HepG2 (cell line): ENCODE measurements at regions not wholly inside any gene's neighbourhood (a gene's known extent, or its start where the extent isn't known, plus 50 kb on each side); places are given as distances from the start of the nearest gene placed in this dataset.
A peak's percentile ranks its signal among the peaks of the same experiment; 100 is the strongest.

ENCODE experiments used
- ATAC-seq: fragments of 200-7000 bp; cut with Tn5 transposase; 3 replicates; pipeline ENCODE4 v1.9.1; 2020; ENCODE audit warnings: mild to moderate bottlenecking, moderate library complexity
- BruUV-seq: library from RNA; stranded (reverse); fragments of 400-500 nt; replicated peaks from 2 replicates; lab custom pipeline; 2021; lab: Mats Ljungman, UMichigan
- CTCF ChIA-PET: fragments of 300-600 bp; formaldehyde crosslinking; extraction: SDS; loops from one replicate; lab custom pipeline; 2021; ENCODE audit warnings: low total read pairs, inconsistent platforms, low intra/inter-chr PET ratio; lab: Yijun Ruan, JAX
- POLR2A ChIA-PET: fragments of 350-600 bp; sonication (Branson Sonifier 250); formaldehyde crosslinking; loops from one replicate; lab custom pipeline; 2020; ENCODE audit warnings: antibody characterized with exemption, inconsistent platforms; lab: Yijun Ruan, JAX
- DNase-seq: peaks from one replicate; pipeline ENCODE4 v3.0.0-alpha.2; 2015; ENCODE audit warnings: low spot score
- FAIRE-seq: peaks from 3 replicates; lab custom pipeline; 2011; peaks lifted over from hg19 to GRCh38; lab: Jason Lieb, UNC
- H2AFZ ChIP-seq: one replicate; pipeline ENCODE4 v1.6.1; 2011; ENCODE audit warnings: low read length, inconsistent platforms
- H3K27ac ChIP-seq: fragments of 300-600 bp; 3 replicates; pipeline ENCODE4 v1.8.0; 2011; ENCODE audit warnings: mixed run types, mild to moderate bottlenecking, mixed read lengths, low read length, inconsistent platforms; ENCODE audit not compliant: insufficient read depth; ENCODE audit errors: extremely low read length
- H3K27me3 ChIP-seq, 2 experiments: fragments of 200-600 bp in 1 of 2; 2 replicates in 1 of 2; 3 replicates in 1 of 2; pipeline versions ENCODE4 v1.6.0 to v1.8.0; 2011; ENCODE audit warnings: low read length in 2 of 2, mild to moderate bottlenecking in 2 of 2, moderate library complexity in 2 of 2, inconsistent platforms in 1 of 2; ENCODE audit not compliant: insufficient read depth in 2 of 2, control insufficient read depth in 1 of 2
- H3K36me3 ChIP-seq, 2 experiments: fragments of 200-600 bp in 1 of 2; replicated peaks in 1 of 2; 2 replicates in 1 of 2; 3 replicates in 1 of 2; pipeline versions ENCODE4 v1.5.1 to v1.8.0; 2011; ENCODE audit warnings: low read length in 2 of 2, inconsistent platforms in 1 of 2; ENCODE audit not compliant: insufficient read depth in 2 of 2, control insufficient read depth in 1 of 2
- H3K4me1 ChIP-seq: 2 replicates; pipeline ENCODE4 v1.5.1; 2012; ENCODE audit warnings: low read length, inconsistent platforms; ENCODE audit not compliant: insufficient read depth
- H3K4me2 ChIP-seq: 2 replicates; pipeline ENCODE4 v1.6.0; 2011; ENCODE audit warnings: low read depth, low read length, inconsistent platforms
- H3K4me3 ChIP-seq, 3 experiments: fragments of 200-600 bp in 1 of 3; sonication (generic), shearing (Covaris generic) in 1 of 3; replicated peaks in 1 of 3; 2 replicates each; pipeline ENCODE4 v1.5.1; 2011 to 2016; ENCODE audit warnings: low read length in 3 of 3, inconsistent platforms in 2 of 3, low read depth in 2 of 3, mild to moderate bottlenecking in 2 of 3, control low read depth in 1 of 3, mixed read lengths in 1 of 3; ENCODE audit not compliant: insufficient read depth in 1 of 3
- H3K79me2 ChIP-seq: one replicate; pipeline ENCODE4 v1.6.1; 2011; ENCODE audit warnings: low read length, inconsistent platforms; ENCODE audit not compliant: insufficient read depth
- H3K9ac ChIP-seq: 2 replicates; pipeline ENCODE4 v1.6.0; 2011; ENCODE audit warnings: mild to moderate bottlenecking, low read depth, low read length, inconsistent platforms; ENCODE audit not compliant: insufficient read depth
- H3K9me3 ChIP-seq: 2 replicates; pipeline ENCODE4 v1.5.1; 2012; ENCODE audit warnings: mild to moderate bottlenecking, low read length
- H4K20me1 ChIP-seq: 2 replicates; pipeline ENCODE4 v1.6.0; 2011; ENCODE audit warnings: inconsistent platforms, mild to moderate bottlenecking, low read length, moderate library complexity; ENCODE audit not compliant: insufficient read depth
- ATF7 ChIP-seq, 2 experiments: fragments of 450-650 bp in 1 of 2; sonication (generic) in 1 of 2; formaldehyde crosslinking in 1 of 2; IDR thresholded peaks; 2 replicates each; pipeline versions ENCODE4 v1.4.0 to v1.6.1; 2016 to 2020; ENCODE audit warnings: antibody characterized with exemption in 1 of 2, mild to moderate bottlenecking in 1 of 2, missing genetic modification reagents in 1 of 2
- CREB1 ChIP-seq, 2 experiments: fragments of 450-650 bp in 1 of 2; IDR thresholded peaks; 2 replicates each; pipeline ENCODE4 v1.6.1; 2016 to 2017; ENCODE audit warnings: control low read depth in 1 of 2, mild to moderate bottlenecking in 1 of 2, missing compliant biosample characterization in 1 of 2, missing genetic modification characterization in 1 of 2
- GABPB1 ChIP-seq: IDR thresholded peaks from 2 replicates; pipeline ENCODE4 v1.6.1; 2016; ENCODE audit warnings: mild to moderate bottlenecking, missing genetic modification reagents, moderate library complexity, missing compliant biosample characterization
- ZNF17 ChIP-seq: sonication (generic); formaldehyde crosslinking; IDR thresholded peaks from 2 replicates; pipeline ENCODE4 v1.5.0; 2020; ENCODE audit warnings: mild to moderate bottlenecking, missing genetic modification reagents
- WGBS: methylation state at CpG from one replicate; pipeline ENCODE4 v1.1.6; 2017; ENCODE audit warnings: low lambda C conversion rate; 5-methylcytosine and 5-hydroxymethylcytosine counted together
- in situ Hi-C: cut with HindIII; loops from 2 replicates; pipeline ENCODE4 v1.10.0; 2017; ENCODE audit warnings: low pct_unique_long_range_greater_than_20kb; ENCODE audit not compliant: extremely low pct_ligation_motif_present
- intact Hi-C: fragments of 100-400 bp; cut with micrococcal nuclease; formaldehyde crosslinking; loops from one replicate; pipeline ENCODE4 v1.10.0; 2022; ENCODE audit not compliant: unreplicated experiment
- TF ChIP-seq, protein P1 (sequence below): fragments of 450-650 bp; IDR thresholded peaks from 2 replicates; pipeline ENCODE4 v1.6.1; 2016

DNA sequence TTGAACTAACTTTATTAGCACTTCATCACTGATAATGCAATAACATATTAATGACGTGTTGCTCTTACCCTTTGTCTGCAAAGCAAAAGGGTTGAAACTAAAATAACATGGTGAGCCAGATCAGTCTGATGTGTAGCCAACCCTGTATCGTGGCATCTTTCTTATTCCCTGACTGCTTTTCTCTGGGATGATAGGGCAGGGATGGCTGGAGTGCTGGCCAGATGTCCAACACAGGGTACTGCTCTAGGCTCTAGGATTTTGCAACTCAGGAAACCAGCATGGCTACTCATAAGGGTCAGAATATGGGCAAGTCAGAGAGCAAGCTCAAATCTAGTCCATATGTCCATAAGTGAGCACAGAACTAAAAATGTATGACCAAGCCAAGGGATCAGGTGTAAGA, 129.1 kb downstream of the SLC17A6 start:
- CTCF ChIA-PET, result no interaction called here
- Histone ChIP-seq H3K9me3 (no peaks in the 10 kb centered on the region), H3K36me3 (no peaks in the 10 kb centered on the region), H3K79me2 (no peaks in the 10 kb centered on the region), H3K27ac (no peak overlapping the region), H3K27me3 (no peaks in the 10 kb centered on the region), H3K4me3 (no peak overlapping the region), H3K4me1 (no peaks in the 10 kb centered on the region)
- POLR2A ChIA-PET, result no interaction called here
- BruUV-seq, result no TSS peak
- ATAC-seq (no peak), DNase-seq (no peak)
- TF ChIP-seq, protein P1, sequence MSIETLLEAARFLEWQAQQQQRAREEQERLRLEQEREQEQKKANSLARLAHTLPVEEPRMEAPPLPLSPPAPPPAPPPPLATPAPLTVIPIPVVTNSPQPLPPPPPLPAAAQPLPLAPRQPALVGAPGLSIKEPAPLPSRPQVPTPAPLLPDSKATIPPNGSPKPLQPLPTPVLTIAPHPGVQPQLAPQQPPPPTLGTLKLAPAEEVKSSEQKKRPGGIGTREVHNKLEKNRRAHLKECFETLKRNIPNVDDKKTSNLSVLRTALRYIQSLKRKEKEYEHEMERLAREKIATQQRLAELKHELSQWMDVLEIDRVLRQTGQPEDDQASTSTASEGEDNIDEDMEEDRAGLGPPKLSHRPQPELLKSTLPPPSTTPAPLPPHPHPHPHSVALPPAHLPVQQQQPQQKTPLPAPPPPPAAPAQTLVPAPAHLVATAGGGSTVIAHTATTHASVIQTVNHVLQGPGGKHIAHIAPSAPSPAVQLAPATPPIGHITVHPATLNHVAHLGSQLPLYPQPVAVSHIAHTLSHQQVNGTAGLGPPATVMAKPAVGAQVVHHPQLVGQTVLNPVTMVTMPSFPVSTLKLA, result no peak
- TF ChIP-seq ZNF17 (CRISPR knock-in tag), result no peak
- TF ChIP-seq, all 625 proteins: peak for 0
- 3% methylated on average over 2 of the region's 2 CpGs for WGBS
- no peak overlapping the region for H3K9ac ChIP-seq
- no peak overlapping the region for H3K4me2 ChIP-seq
- H2AFZ ChIP-seq, result no peak overlapping the region
- in situ Hi-C loops (no loop called here), intact Hi-C loops (no loop called here)
- H4K20me1 ChIP-seq, result no peaks in the 10 kb centered on the region
- FAIRE-seq, result no peak

DNA sequence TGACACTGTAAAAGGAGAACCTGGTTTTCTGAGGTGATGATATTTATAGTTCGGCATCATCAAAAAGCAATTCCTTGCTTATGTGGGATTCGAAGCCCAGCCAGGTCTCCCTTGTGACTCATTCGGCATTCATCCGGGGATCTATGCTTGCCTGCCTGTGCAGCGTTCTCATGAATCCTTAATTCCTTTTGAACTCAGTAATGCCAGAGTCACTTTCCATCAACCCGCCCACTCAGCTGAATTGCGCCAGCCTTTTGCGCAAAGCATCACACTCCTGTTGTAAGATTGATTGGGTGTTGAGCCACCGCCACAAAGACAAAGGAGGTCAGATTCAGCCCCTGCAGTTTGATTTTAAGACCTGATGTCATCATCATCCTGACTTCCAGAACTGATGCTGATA, 128.6 kb downstream of the SLC17A6 start:
- H3K27ac ChIP-seq, result no peak overlapping the region
- no peak overlapping the region for H3K4me2 ChIP-seq
- ATAC-seq, result no peak
- no peaks in the 10 kb centered on the region for H4K20me1 ChIP-seq
- no TSS peak for BruUV-seq
- no peak overlapping the region for H3K9ac ChIP-seq
- no peak overlapping the region for H3K4me3 ChIP-seq
- intact Hi-C loops (no loop called here), in situ Hi-C loops (no loop called here)
- DNase-seq, result no peak
- H3K9me3 ChIP-seq, result no peaks in the 10 kb centered on the region
- 27% methylated on average over 9 of the region's 9 CpGs for WGBS
- no peak overlapping the region for H2AFZ ChIP-seq
- no peaks in the 10 kb centered on the region for H3K4me1 ChIP-seq
- 0 out of 2 replicates have a peak, but pooled peaks have one; percentile 6 for TF ChIP-seq ATF7 (IDR thresholded peaks at IDR 0.05)
- TF ChIP-seq ATF7 (CRISPR knock-in tag; IDR thresholded peaks at IDR 0.05), result no peak
- peak; percentile 55; the same call in 1 of the 2 replicates for TF ChIP-seq CREB1 (IDR thresholded peaks at IDR 0.05)
- TF ChIP-seq CREB1 (CRISPR knock-in tag; IDR thresholded peaks at IDR 0.05), result no peak
- no peak for TF ChIP-seq GABPB1 (CRISPR knock-in tag)
- no peaks in the 10 kb centered on the region for H3K27me3 ChIP-seq
- no peaks in the 10 kb centered on the region for H3K36me3 ChIP-seq
- CTCF ChIA-PET, result no interaction called here
- POLR2A ChIA-PET, result no interaction called here
- FAIRE-seq, result no peak
- H3K79me2 ChIP-seq, result no peaks in the 10 kb centered on the region
